Renal cortex interstitium (tissue), 11 donors: ENCODE measurements at regions not wholly inside any gene's neighbourhood (a gene's known extent, or its start where the extent isn't known, plus 50 kb on each side); places are given as distances from the start of the nearest gene placed in this dataset.
"Not testable (repeated sequence)": the region's sequence is repeated elsewhere in the genome, so short reads cannot be mapped to it uniquely, and the experiment has no call there.

Source experiments
- DNase-seq, 11 donors: peaks; one replicate each; pipeline ENCODE4 v3.0.0-alpha.2; 2013; ENCODE audit warnings: low read depth in 9 of 11, low spot score in 4 of 11; ENCODE audit errors: extremely low read depth in 1 of 11

GRCh38 chr10:32146166-32146565, 89.9 kb upstream of the KIF5B start:
- no peak for DNase-seq

GRCh38 chr10:32144817-32145688, 88.8 kb upstream of the KIF5B start:
- DNase-seq: no peak

- no peak for DNase-seq
Observed at GRCh38 chr10:32143302-32143847, 87.2 kb upstream of the KIF5B start.

GRCh38 chr10:32142646-32143045, 86.4 kb upstream of the KIF5B start:
- DNase-seq: no peak

- DNase-seq: no peak
Observed at GRCh38 chr10:32141018-32141807, 85.0 kb upstream of the KIF5B start.

GRCh38 chr10:32140403-32140802, 84.2 kb upstream of the KIF5B start:
- DNase-seq: no peak

GRCh38 chr10:32139223-32140073, 83.2 kb upstream of the KIF5B start:
- DNase-seq: peak in 4 of 11 donors; percentile 3 to 24 (median 20)

GRCh38 chr10:32136927-32137326, 80.7 kb upstream of the KIF5B start:
- DNase-seq: not testable (repeated sequence)

- not testable (repeated sequence) for DNase-seq
Observed at GRCh38 chr10:32135796-32136195, 79.6 kb upstream of the KIF5B start.

GRCh38 chr10:32132357-32132946, 76.2 kb upstream of the KIF5B start:
- no peak for DNase-seq

- DNase-seq: no peak
Observed at GRCh38 chr10:32131388-32131787, 75.2 kb upstream of the KIF5B start.

GRCh38 chr10:32130788-32131187, 74.6 kb upstream of the KIF5B start:
- DNase-seq: no peak

GRCh38 chr10:32125023-32125422, 68.8 kb upstream of the KIF5B start:
- no peak for DNase-seq

GRCh38 chr10:32123021-32123420, 66.8 kb upstream of the KIF5B start:
- no peak for DNase-seq

- DNase-seq: no peak
Observed at GRCh38 chr10:32121648-32122047, 65.4 kb upstream of the KIF5B start.

GRCh38 chr10:32120147-32120546, 63.9 kb upstream of the KIF5B start:
- no peak for DNase-seq

GRCh38 chr10:32114508-32114907, 58.3 kb upstream of the KIF5B start:
- peak in 1 of 11 donors; percentile 7 for DNase-seq

GRCh38 chr10:32112055-32112454, 55.8 kb upstream of the KIF5B start:
- no peak for DNase-seq

GRCh38 chr10:32111585-32111984, 55.4 kb upstream of the KIF5B start:
- no peak for DNase-seq
